ENCODE measurements at regions not wholly inside any gene's neighbourhood (a gene's known extent, or its start where the extent isn't known, plus 50 kb on each side); places are given as distances from the start of the nearest gene placed in this dataset.

DNA sequence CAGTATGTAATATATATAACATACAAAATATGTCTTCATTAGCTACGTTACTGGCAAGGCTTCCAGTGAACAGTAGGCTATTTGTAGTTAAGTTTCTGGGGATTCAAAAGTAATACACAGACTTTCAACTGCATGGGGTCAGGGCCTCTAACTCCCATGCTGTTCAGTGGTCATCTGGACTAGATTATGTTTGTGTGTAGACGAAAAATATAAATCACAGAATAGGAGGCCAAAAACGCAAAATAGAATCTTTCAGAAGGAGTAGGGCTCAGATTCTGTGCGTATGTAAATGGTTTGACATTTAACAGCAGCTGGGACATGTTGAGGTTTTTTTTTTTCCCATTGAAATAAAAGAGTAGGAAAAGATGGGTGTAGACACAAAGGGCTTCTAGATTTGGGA lies 1048.7 kb upstream of the WWC1 start:
- H3K79me2 ChIP-seq = no peaks in the 10 kb centered on the region
- no peak for DNase-seq (ENCODE audit: low spot score)
- no peaks in the 10 kb centered on the region for H3K9me3 ChIP-seq (ENCODE audit: low read depth)
- WGBS (ENCODE audit: low lambda C conversion rate, missing lambda C conversion rate) = 78% methylated on average over 4 of the region's 4 CpGs
- no peak overlapping the region for H3K4me2 ChIP-seq
- H3K27ac ChIP-seq = no peak overlapping the region
- no peak for TF ChIP-seq EZH2 (IDR thresholded peaks at IDR 0.05; ENCODE audit: borderline replicate concordance)
- TF ChIP-seq, protein P1, sequence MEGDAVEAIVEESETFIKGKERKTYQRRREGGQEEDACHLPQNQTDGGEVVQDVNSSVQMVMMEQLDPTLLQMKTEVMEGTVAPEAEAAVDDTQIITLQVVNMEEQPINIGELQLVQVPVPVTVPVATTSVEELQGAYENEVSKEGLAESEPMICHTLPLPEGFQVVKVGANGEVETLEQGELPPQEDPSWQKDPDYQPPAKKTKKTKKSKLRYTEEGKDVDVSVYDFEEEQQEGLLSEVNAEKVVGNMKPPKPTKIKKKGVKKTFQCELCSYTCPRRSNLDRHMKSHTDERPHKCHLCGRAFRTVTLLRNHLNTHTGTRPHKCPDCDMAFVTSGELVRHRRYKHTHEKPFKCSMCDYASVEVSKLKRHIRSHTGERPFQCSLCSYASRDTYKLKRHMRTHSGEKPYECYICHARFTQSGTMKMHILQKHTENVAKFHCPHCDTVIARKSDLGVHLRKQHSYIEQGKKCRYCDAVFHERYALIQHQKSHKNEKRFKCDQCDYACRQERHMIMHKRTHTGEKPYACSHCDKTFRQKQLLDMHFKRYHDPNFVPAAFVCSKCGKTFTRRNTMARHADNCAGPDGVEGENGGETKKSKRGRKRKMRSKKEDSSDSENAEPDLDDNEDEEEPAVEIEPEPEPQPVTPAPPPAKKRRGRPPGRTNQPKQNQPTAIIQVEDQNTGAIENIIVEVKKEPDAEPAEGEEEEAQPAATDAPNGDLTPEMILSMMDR (IDR thresholded peaks at IDR 0.05; ENCODE audit: poor library complexity) = no peak
- TF ChIP-seq EZH2phosphoT487 (IDR thresholded peaks at IDR 0.05; ENCODE audit: low read depth, severe bottlenecking, unreplicated experiment) = no peak
- no peaks in the 10 kb centered on the region for H3K36me3 ChIP-seq (replicated peaks; ENCODE audit: insufficient read depth, low read depth)
- H3K27me3 ChIP-seq = no peaks in the 10 kb centered on the region
- no peaks in the 10 kb centered on the region for H3K4me1 ChIP-seq (ENCODE audit: insufficient read depth)
- H3K9me2 ChIP-seq (replicated peaks; ENCODE audit: insufficient read depth) = no peaks in the 10 kb centered on the region
- no peaks in the 10 kb centered on the region for H4K20me1 ChIP-seq (ENCODE audit: insufficient read depth, poor library complexity, severe bottlenecking)
- H2AFZ ChIP-seq = no peak overlapping the region
- no peak overlapping the region for H3K4me3 ChIP-seq

DNA sequence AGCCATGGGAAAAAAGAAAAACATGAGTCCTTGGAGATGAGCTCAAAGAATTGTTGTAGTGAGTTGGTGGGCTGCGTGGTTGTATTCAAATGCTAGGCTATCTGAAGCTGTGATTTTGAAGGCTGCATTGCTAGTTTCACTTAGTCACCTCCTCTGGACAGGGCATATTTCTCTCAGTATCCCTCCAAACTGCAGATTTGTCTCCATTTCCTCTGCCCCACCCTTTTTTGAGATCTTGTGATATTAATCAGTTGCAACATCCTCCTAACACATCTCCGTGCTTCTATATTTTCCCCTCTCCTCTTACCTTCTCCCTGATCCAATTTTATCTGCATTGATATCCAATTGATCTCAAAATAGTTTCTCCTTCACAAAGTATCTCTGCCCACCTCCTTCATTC lies 1048.0 kb upstream of the WWC1 start:
- DNase-seq (ENCODE audit: low spot score) = no peak
- no peaks in the 10 kb centered on the region for H3K79me2 ChIP-seq
- H3K9me2 ChIP-seq (replicated peaks; ENCODE audit: insufficient read depth) = no peaks in the 10 kb centered on the region
- no peaks in the 10 kb centered on the region for H3K27me3 ChIP-seq
- H4K20me1 ChIP-seq (ENCODE audit: insufficient read depth, poor library complexity, severe bottlenecking) = no peaks in the 10 kb centered on the region
- H3K4me1 ChIP-seq (ENCODE audit: insufficient read depth) = no peaks in the 10 kb centered on the region
- no peak for TF ChIP-seq EZH2phosphoT487 (IDR thresholded peaks at IDR 0.05; ENCODE audit: low read depth, severe bottlenecking, unreplicated experiment)
- H3K36me3 ChIP-seq (replicated peaks; ENCODE audit: insufficient read depth, low read depth) = no peaks in the 10 kb centered on the region
- WGBS (ENCODE audit: low lambda C conversion rate, missing lambda C conversion rate) = 98% methylated on average over 2 of the region's 2 CpGs
- no peaks in the 10 kb centered on the region for H3K9me3 ChIP-seq (ENCODE audit: low read depth)
- H2AFZ ChIP-seq = no peak overlapping the region
- H3K27ac ChIP-seq = no peak overlapping the region
- H3K4me2 ChIP-seq = no peak overlapping the region
- no peak overlapping the region for H3K4me3 ChIP-seq

- Histone ChIP-seq H4K20me1 (ENCODE audit: insufficient read depth, poor library complexity, severe bottlenecking) (no peaks in the 10 kb centered on the region), H3K4me2 (no peak overlapping the region), H3K27me3 (no peaks in the 10 kb centered on the region), H3K4me1 (ENCODE audit: insufficient read depth) (no peaks in the 10 kb centered on the region), H3K4me3 (no peak overlapping the region), H2AFZ (no peak overlapping the region), H3K27ac (no peak overlapping the region), H3K9me2 (replicated peaks; ENCODE audit: insufficient read depth) (no peaks in the 10 kb centered on the region), H3K36me3 (replicated peaks; ENCODE audit: insufficient read depth, low read depth) (no peaks in the 10 kb centered on the region), H3K9me3 (ENCODE audit: low read depth) (no peaks in the 10 kb centered on the region), H3K79me2 (no peaks in the 10 kb centered on the region)
- DNase-seq (ENCODE audit: low spot score) = peak; percentile 34
- TF ChIP-seq, protein P1 (IDR thresholded peaks at IDR 0.05; ENCODE audit: poor library complexity) = peak; percentile 56
- no peak for TF ChIP-seq EZH2phosphoT487 (IDR thresholded peaks at IDR 0.05; ENCODE audit: low read depth, severe bottlenecking, unreplicated experiment)
- no peak for TF ChIP-seq EZH2 (IDR thresholded peaks at IDR 0.05; ENCODE audit: borderline replicate concordance)
- WGBS (ENCODE audit: low lambda C conversion rate, missing lambda C conversion rate) = 55% methylated on average over 4 of the region's 4 CpGs
These were observed 1046.9 kb upstream of the WWC1 start for GRCh38 chr5:167244583-167244982.

GRCh38 chr5:167245868-167246267 lies 1045.6 kb upstream of the WWC1 start:
- H2AFZ ChIP-seq = no peak overlapping the region
- no peaks in the 10 kb centered on the region for H4K20me1 ChIP-seq (ENCODE audit: insufficient read depth, poor library complexity, severe bottlenecking)
- WGBS (ENCODE audit: low lambda C conversion rate, missing lambda C conversion rate) = 61% methylated on average over 1 of the region's 1 CpG
- no peak for DNase-seq (ENCODE audit: low spot score)
- no peak overlapping the region for H3K4me3 ChIP-seq
- H3K27ac ChIP-seq = no peak overlapping the region
- no peaks in the 10 kb centered on the region for H3K9me3 ChIP-seq (ENCODE audit: low read depth)
- no peaks in the 10 kb centered on the region for H3K9me2 ChIP-seq (replicated peaks; ENCODE audit: insufficient read depth)
- no peak for TF ChIP-seq EZH2phosphoT487 (IDR thresholded peaks at IDR 0.05; ENCODE audit: low read depth, severe bottlenecking, unreplicated experiment)
- TF ChIP-seq, protein P1 (IDR thresholded peaks at IDR 0.05; ENCODE audit: poor library complexity) = no peak
- H3K4me2 ChIP-seq = no peak overlapping the region
- H3K36me3 ChIP-seq (replicated peaks; ENCODE audit: insufficient read depth, low read depth) = no peaks in the 10 kb centered on the region
- no peaks in the 10 kb centered on the region for H3K79me2 ChIP-seq
- H3K27me3 ChIP-seq = no peaks in the 10 kb centered on the region
- no peaks in the 10 kb centered on the region for H3K4me1 ChIP-seq (ENCODE audit: insufficient read depth)

All from hepatocyte (in vitro differentiated cells).